HEK293 (cell line): ENCODE measurements at regions not wholly inside any gene's neighbourhood (a gene's known extent, or its start where the extent isn't known, plus 50 kb on each side); places are given as distances from the start of the nearest gene placed in this dataset.

Experiments
- CTCF ChIA-PET: fragments of 350-600 bp; formaldehyde crosslinking; extraction: SDS; loops from one replicate; lab custom pipeline; 2021; ENCODE audit warnings: antibody characterized with exemption; lab: Yijun Ruan, JAX
- POLR2A ChIA-PET: fragments of 300-600 bp; formaldehyde crosslinking; extraction: SDS; loops from one replicate; lab custom pipeline; 2020; ENCODE audit warnings: antibody characterized with exemption, inconsistent platforms; lab: Yijun Ruan, JAX
- H3K27ac ChIP-seq: fragments of 200-500 bp; sonication (Bioruptor generic); 2 replicates; pipeline ENCODE4 v1.5.1; 2014; ENCODE audit warnings: low read depth, low read length, control low read depth, inconsistent platforms; ENCODE audit errors: extremely low read depth
- H3K36me3 ChIP-seq, 2 experiments: fragments of 200-500 bp in 1 of 2; sonication (Bioruptor generic) in 1 of 2; 1 replicate in 1 of 2; 2 replicates in 1 of 2; pipeline ENCODE4 v1.5.1; 2014 to 2017; ENCODE audit warnings: inconsistent platforms in 2 of 2, low read length in 2 of 2; ENCODE audit not compliant: control insufficient read depth in 2 of 2, insufficient read depth in 1 of 2
- H3K4me1 ChIP-seq: fragments of 200-500 bp; sonication (Bioruptor generic); 2 replicates; pipeline ENCODE4 v1.5.1; 2014; ENCODE audit warnings: mild to moderate bottlenecking, low read length, inconsistent platforms; ENCODE audit not compliant: control insufficient read depth, insufficient read depth
- H3K4me3 ChIP-seq: 2 replicates; pipeline ENCODE4 v1.5.1; 2011; ENCODE audit warnings: low read depth, mild to moderate bottlenecking, control low read depth, low read length, moderate library complexity
- H3K9me3 ChIP-seq: fragments of 200-500 bp; sonication (Bioruptor generic); 2 replicates; pipeline ENCODE4 v1.5.1; 2014; ENCODE audit warnings: low read depth, low read length, inconsistent platforms; ENCODE audit not compliant: control insufficient read depth, insufficient read depth
- OVOL3 ChIP-seq: fragments of 450-650 bp; formaldehyde crosslinking; IDR thresholded peaks from 2 replicates; pipeline ENCODE4 v1.5.1; 2016; ENCODE audit warnings: missing biosample characterization, missing genetic modification characterization
- RBAK ChIP-seq: fragments of 450-650 bp; formaldehyde crosslinking; IDR thresholded peaks from 2 replicates; pipeline ENCODE4 v1.5.1; 2016; ENCODE audit warnings: missing biosample characterization, missing genetic modification characterization
- ZBTB21 ChIP-seq: fragments of 450-650 bp; formaldehyde crosslinking; IDR thresholded peaks from 2 replicates; pipeline ENCODE4 v1.5.1; 2017; ENCODE audit warnings: missing biosample characterization, missing genetic modification characterization
- ZBTB7A ChIP-seq: fragments of 450-650 bp; formaldehyde crosslinking; IDR thresholded peaks from 2 replicates; pipeline ENCODE4 v1.5.1; 2016; ENCODE audit warnings: low read depth, missing biosample characterization, missing genetic modification characterization
- ZFHX2 ChIP-seq: fragments of 450-650 bp; formaldehyde crosslinking; conservative IDR thresholded peaks from 2 replicates; pipeline ENCODE4 v1.5.1; 2016; ENCODE audit warnings: missing biosample characterization, missing genetic modification characterization
- ZIC2 ChIP-seq: fragments of 450-650 bp; formaldehyde crosslinking; IDR thresholded peaks from 2 replicates; pipeline ENCODE4 v1.5.1; 2016; ENCODE audit warnings: missing biosample characterization, missing genetic modification characterization
- ZNF155 ChIP-seq: fragments of 450-650 bp; formaldehyde crosslinking; IDR thresholded peaks from 2 replicates; pipeline ENCODE4 v1.5.1; 2016; ENCODE audit warnings: missing biosample characterization, missing genetic modification characterization
- ZNF19 ChIP-seq: fragments of 450-650 bp; formaldehyde crosslinking; IDR thresholded peaks from 2 replicates; pipeline ENCODE4; 2016; ENCODE audit warnings: missing biosample characterization, missing genetic modification characterization, low read depth
- ZNF280D ChIP-seq: fragments of 450-650 bp; formaldehyde crosslinking; IDR thresholded peaks from 2 replicates; pipeline ENCODE4 v1.5.1; 2016; ENCODE audit warnings: missing biosample characterization, missing genetic modification characterization
- ZNF302 ChIP-seq: fragments of 450-650 bp; formaldehyde crosslinking; IDR thresholded peaks from 2 replicates; pipeline ENCODE4 v1.5.1; 2016; ENCODE audit warnings: missing biosample characterization, missing genetic modification characterization, low read depth
- ZNF311 ChIP-seq: fragments of 450-650 bp; formaldehyde crosslinking; IDR thresholded peaks from 2 replicates; pipeline ENCODE4 v1.5.1; 2017; ENCODE audit warnings: missing biosample characterization, missing genetic modification characterization, borderline replicate concordance
- ZNF341 ChIP-seq: fragments of 450-650 bp; formaldehyde crosslinking; IDR thresholded peaks from 2 replicates; pipeline ENCODE4; 2016; ENCODE audit warnings: low read depth, missing biosample characterization, missing genetic modification characterization
- ZNF449 ChIP-seq: fragments of 450-650 bp; formaldehyde crosslinking; IDR thresholded peaks from 2 replicates; pipeline ENCODE4 v1.5.1; 2017; ENCODE audit warnings: missing biosample characterization, mild to moderate bottlenecking, missing genetic modification characterization, moderate library complexity
- ZNF548 ChIP-seq: fragments of 450-650 bp; formaldehyde crosslinking; IDR thresholded peaks from 2 replicates; pipeline ENCODE4 v1.5.1; 2016; ENCODE audit warnings: missing biosample characterization, missing genetic modification characterization
- ZNF585B ChIP-seq: fragments of 450-650 bp; formaldehyde crosslinking; IDR thresholded peaks from 2 replicates; pipeline ENCODE4 v1.5.1; 2016; ENCODE audit warnings: missing biosample characterization, missing genetic modification characterization
- ZNF654 ChIP-seq: fragments of 450-650 bp; formaldehyde crosslinking; IDR thresholded peaks from 2 replicates; pipeline ENCODE4 v1.5.1; 2016; ENCODE audit warnings: low read depth, missing biosample characterization, missing genetic modification characterization
- ZNF660 ChIP-seq: fragments of 450-650 bp; IDR thresholded peaks from 2 replicates; pipeline ENCODE4 v1.5.1; 2018; ENCODE audit warnings: missing biosample characterization, mild to moderate bottlenecking, missing genetic modification characterization
- ZNF677 ChIP-seq: fragments of 450-650 bp; IDR thresholded peaks from 2 replicates; pipeline ENCODE4 v1.5.0; 2018; ENCODE audit warnings: missing biosample characterization, mild to moderate bottlenecking, missing genetic modification characterization, moderate library complexity

GRCh38 chr18:78778651-78779050 lies 201.0 kb upstream of the SALL3 start:
- Histone ChIP-seq H3K9me3 (no peaks in the 10 kb centered on the region), H3K4me1 (no peaks in the 10 kb centered on the region), H3K36me3 (no peaks in the 10 kb centered on the region), H3K27ac (no peak overlapping the region), H3K4me3 (no peak overlapping the region)
- no peak for TF ChIP-seq ZNF19
- no peak for TF ChIP-seq ZNF302 (tag by site-specific recombination)
- no peak for TF ChIP-seq ZNF585B
- TF ChIP-seq ZNF660, result no peak
- no peak for TF ChIP-seq ZIC2 (tag by site-specific recombination)
- TF ChIP-seq ZBTB21 (tag by site-specific recombination), result no peak
- no peak for TF ChIP-seq ZNF341 (tag by site-specific recombination)
- no peak for TF ChIP-seq ZNF311 (tag by site-specific recombination)
- TF ChIP-seq ZNF155, result no peak
- TF ChIP-seq ZNF449 (tag by site-specific recombination), result no peak
- TF ChIP-seq OVOL3 (tag by site-specific recombination), result no peak
- no peak for TF ChIP-seq RBAK
- POLR2A ChIA-PET, result no interaction called here
- CTCF ChIA-PET, result interaction anchor here (1.0 kb wide), 1 partner anchor 9 kb away, joined by 3 read pairs; no protein-coding TSS in a partner anchor

- ChIA-PET CTCF (no interaction called here), POLR2A (no interaction called here)
- no peak for TF ChIP-seq ZNF548 (tag by site-specific recombination)
- TF ChIP-seq ZFHX2 (tag by site-specific recombination), result no peak
- no peak for TF ChIP-seq ZNF280D (tag by site-specific recombination)
- TF ChIP-seq ZNF677 (tag by site-specific recombination), result no peak
- TF ChIP-seq ZNF654 (tag by site-specific recombination), result no peak
- TF ChIP-seq ZBTB7A (tag by site-specific recombination), result no peak
- H3K36me3 ChIP-seq, result no peaks in the 10 kb centered on the region
- no peaks in the 10 kb centered on the region for H3K4me1 ChIP-seq
- no peak overlapping the region for H3K27ac ChIP-seq
- H3K9me3 ChIP-seq, result no peaks in the 10 kb centered on the region
- H3K4me3 ChIP-seq, result no peak overlapping the region
These were observed 199.5 kb upstream of the SALL3 start for GRCh38 chr18:78779996-78780718.
